PC-3 (cell line): ENCODE measurements at regions not wholly inside any gene's neighbourhood (a gene's known extent, or its start where the extent isn't known, plus 50 kb on each side); places are given as distances from the start of the nearest gene placed in this dataset.

Source experiments
- CTCF ChIP-seq: fragments of 300-600 bp; sonication (generic); conservative IDR thresholded peaks from 2 replicates; pipeline ENCODE4 v1.5.1; 2017; ENCODE audit warnings: antibody characterized with exemption, low read depth, mild to moderate bottlenecking, low read length
- EZH2 ChIP-seq: fragments of 300-600 bp; sonication (generic); IDR thresholded peaks from one replicate; pipeline ENCODE4 v1.6.1; 2017; ENCODE audit warnings: antibody characterized with exemption, mild to moderate bottlenecking, low read length; ENCODE audit not compliant: unreplicated experiment

- TF ChIP-seq EZH2 (no peak), CTCF (no peak)
Observed at GRCh38 chr1:181417915-181418314, 65.4 kb upstream of the CACNA1E start.
